SU-DHL-6 (cell line): ENCODE measurements at regions not wholly inside any gene's neighbourhood (a gene's known extent, or its start where the extent isn't known, plus 50 kb on each side); places are given as distances from the start of the nearest gene placed in this dataset.

Source experiments
- H2AFZ ChIP-seq: fragments of 200-600 bp; sonication (generic); 2 replicates; pipeline ENCODE4 v1.6.1; 2014; ENCODE audit warnings: low read depth, mild to moderate bottlenecking, moderate library complexity, mixed read lengths, antibody characterized with exemption, low read length; ENCODE audit not compliant: severe bottlenecking
- H3F3A ChIP-seq: fragments of 200-600 bp; shearing (Covaris generic); 2 replicates; pipeline ENCODE4 v1.6.0; 2016; ENCODE audit warnings: antibody characterized with exemption, mild to moderate bottlenecking; ENCODE audit not compliant: insufficient read depth
- H3K27ac ChIP-seq: fragments of 200-600 bp; sonication (generic); 2 replicates; pipeline ENCODE4 v1.5.1; 2016; ENCODE audit warnings: low read depth, mild to moderate bottlenecking, low read length, moderate library complexity, mixed read lengths
- H3K27me3 ChIP-seq: fragments of 200-600 bp; sonication (generic), shearing (Covaris generic); 2 replicates; pipeline ENCODE4 v1.6.0; 2014; ENCODE audit warnings: mild to moderate bottlenecking, low read length
- H3K36me3 ChIP-seq: fragments of 200-600 bp; sonication (generic); 2 replicates; pipeline ENCODE4 v1.6.1; 2014; ENCODE audit warnings: mild to moderate bottlenecking, low read length, mixed read lengths
- H3K4me2 ChIP-seq: fragments of 300-600, 200-600 bp; shearing (Covaris generic), sonication (generic); 2 replicates; pipeline ENCODE4 v1.6.0; 2014; ENCODE audit warnings: low read length, low read depth, mild to moderate bottlenecking; ENCODE audit not compliant: poor library complexity, severe bottlenecking
- H3K4me3 ChIP-seq: fragments of 200-600 bp; sonication (generic); 2 replicates; pipeline ENCODE4 v1.5.1; 2014; ENCODE audit warnings: antibody characterized with exemption, low read length, mild to moderate bottlenecking, mixed read lengths; ENCODE audit not compliant: insufficient read depth, poor library complexity, severe bottlenecking
- H3K79me2 ChIP-seq: fragments of 200-600 bp; sonication (generic); 2 replicates; pipeline ENCODE4 v1.6.1; 2014; ENCODE audit warnings: mild to moderate bottlenecking, low read length, moderate library complexity; ENCODE audit not compliant: insufficient read depth
- H3K9ac ChIP-seq: fragments of 200-600 bp; sonication (generic); 2 replicates; pipeline ENCODE4 v1.7.0; 2014; ENCODE audit warnings: mild to moderate bottlenecking, low read length
- H3K9me2 ChIP-seq: fragments of 200-600 bp; sonication (generic); replicated peaks from 2 replicates; pipeline ENCODE4 v1.6.1; 2014; ENCODE audit warnings: low read length; ENCODE audit not compliant: insufficient read depth
- H3K9me3 ChIP-seq: fragments of 200-600 bp; sonication (generic); 2 replicates; pipeline ENCODE4 v1.6.1; 2014; ENCODE audit warnings: low read length, mixed read lengths; ENCODE audit not compliant: insufficient read depth
- H4K20me1 ChIP-seq: fragments of 200-600 bp; sonication (generic); 2 replicates; pipeline ENCODE4 v1.6.1; 2014; ENCODE audit warnings: low read depth, mild to moderate bottlenecking, antibody characterized with exemption, low read length, moderate library complexity, mixed read lengths
- EZH2phosphoT487 ChIP-seq: fragments of 200-600 bp; sonication (generic), shearing (Covaris generic); conservative IDR thresholded peaks from 2 replicates; pipeline ENCODE4 v1.6.1; 2018; ENCODE audit warnings: mild to moderate bottlenecking, antibody characterized with exemption, low read length, moderate library complexity, mixed read lengths
- TF ChIP-seq, protein P1 (sequence below): fragments of 200-600 bp; sonication (generic); IDR thresholded peaks from one replicate; pipeline ENCODE4 v1.5.1; 2017; ENCODE audit warnings: antibody characterized with exemption, mild to moderate bottlenecking, low read length, moderate library complexity; ENCODE audit not compliant: insufficient read depth, poor library complexity, severe bottlenecking

DNA sequence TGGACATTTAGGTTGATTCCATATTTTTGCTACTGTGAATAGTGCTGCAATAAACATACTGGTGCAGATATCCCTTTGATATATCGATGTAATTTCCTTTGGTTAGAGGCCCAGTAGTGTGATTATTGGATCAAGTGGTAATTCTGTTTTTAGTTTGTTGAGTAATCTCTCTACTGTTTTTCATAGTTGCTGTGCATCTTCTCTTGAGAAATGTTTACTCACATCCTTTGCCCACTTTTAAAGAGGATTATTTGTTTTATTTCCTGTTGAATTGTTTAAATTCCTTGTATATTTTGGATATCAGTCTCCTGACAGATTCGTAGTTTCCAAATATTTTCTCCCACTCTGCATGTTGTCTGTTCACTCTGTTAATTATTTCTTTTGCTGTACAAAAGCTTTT lies 352.6 kb upstream of the TARS1 start:
- Histone ChIP-seq H3K36me3 (no peaks in the 10 kb centered on the region), H3F3A (no peaks in the 10 kb centered on the region), H3K4me3 (no peak overlapping the region), H3K27ac (no peak overlapping the region), H4K20me1 (no peaks in the 10 kb centered on the region), H3K9me3 (no peaks in the 10 kb centered on the region), H3K9ac (no peak overlapping the region), H3K27me3 (no peaks in the 10 kb centered on the region), H3K79me2 (no peaks in the 10 kb centered on the region), H2AFZ (no peak overlapping the region), H3K4me2 (no peak overlapping the region), H3K9me2 (no peaks in the 10 kb centered on the region)
- TF ChIP-seq, protein P1, sequence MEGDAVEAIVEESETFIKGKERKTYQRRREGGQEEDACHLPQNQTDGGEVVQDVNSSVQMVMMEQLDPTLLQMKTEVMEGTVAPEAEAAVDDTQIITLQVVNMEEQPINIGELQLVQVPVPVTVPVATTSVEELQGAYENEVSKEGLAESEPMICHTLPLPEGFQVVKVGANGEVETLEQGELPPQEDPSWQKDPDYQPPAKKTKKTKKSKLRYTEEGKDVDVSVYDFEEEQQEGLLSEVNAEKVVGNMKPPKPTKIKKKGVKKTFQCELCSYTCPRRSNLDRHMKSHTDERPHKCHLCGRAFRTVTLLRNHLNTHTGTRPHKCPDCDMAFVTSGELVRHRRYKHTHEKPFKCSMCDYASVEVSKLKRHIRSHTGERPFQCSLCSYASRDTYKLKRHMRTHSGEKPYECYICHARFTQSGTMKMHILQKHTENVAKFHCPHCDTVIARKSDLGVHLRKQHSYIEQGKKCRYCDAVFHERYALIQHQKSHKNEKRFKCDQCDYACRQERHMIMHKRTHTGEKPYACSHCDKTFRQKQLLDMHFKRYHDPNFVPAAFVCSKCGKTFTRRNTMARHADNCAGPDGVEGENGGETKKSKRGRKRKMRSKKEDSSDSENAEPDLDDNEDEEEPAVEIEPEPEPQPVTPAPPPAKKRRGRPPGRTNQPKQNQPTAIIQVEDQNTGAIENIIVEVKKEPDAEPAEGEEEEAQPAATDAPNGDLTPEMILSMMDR = no peak
- no peak for TF ChIP-seq EZH2phosphoT487

DNA sequence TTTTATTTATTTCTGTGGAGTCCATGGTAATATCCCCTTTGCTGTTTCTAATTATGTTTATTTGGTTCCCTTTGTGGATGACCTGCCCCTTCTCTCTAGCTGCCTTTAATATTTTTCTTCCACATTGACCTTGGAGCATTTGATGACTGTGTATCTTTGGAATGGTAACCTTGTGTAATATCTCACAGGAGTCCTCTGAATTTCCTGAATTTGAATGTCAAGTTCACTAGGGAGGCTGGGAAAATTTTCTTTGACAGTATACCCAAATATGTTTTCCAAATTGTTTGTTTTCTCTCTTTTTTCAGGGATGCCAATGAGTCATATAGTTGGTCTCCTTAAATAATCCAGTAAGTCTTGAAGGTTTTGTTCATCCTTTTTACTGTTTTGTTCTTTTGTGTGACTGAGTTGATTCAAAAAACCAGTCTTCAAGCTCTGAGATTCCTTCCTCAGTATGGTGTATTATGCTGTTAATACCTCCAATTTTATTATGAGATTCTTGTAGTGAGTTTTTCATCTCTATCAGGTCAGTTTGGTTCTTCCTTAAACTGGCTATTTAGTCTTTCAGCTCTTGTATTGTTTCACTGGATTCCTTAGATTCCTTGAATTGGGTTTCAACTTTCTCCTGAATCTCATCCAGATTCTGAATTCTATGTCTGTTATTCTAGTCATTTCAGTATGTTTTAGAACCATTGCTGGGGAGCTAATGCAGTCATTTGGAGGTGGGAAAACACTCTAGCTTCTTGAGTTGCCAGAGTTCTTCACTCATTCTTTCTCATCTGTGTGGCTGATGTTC lies 349.0 kb upstream of the TARS1 start:
- no peak for TF ChIP-seq EZH2phosphoT487
- TF ChIP-seq, protein P1 = no peak
- H3K36me3 ChIP-seq = no peaks in the 10 kb centered on the region
- no peaks in the 10 kb centered on the region for H3F3A ChIP-seq
- no peaks in the 10 kb centered on the region for H3K79me2 ChIP-seq
- H3K27me3 ChIP-seq = no peaks in the 10 kb centered on the region
- H3K9me2 ChIP-seq = no peaks in the 10 kb centered on the region
- H3K4me2 ChIP-seq = no peak overlapping the region
- no peaks in the 10 kb centered on the region for H4K20me1 ChIP-seq
- H3K9me3 ChIP-seq = no peaks in the 10 kb centered on the region
- no peak overlapping the region for H3K9ac ChIP-seq
- H3K27ac ChIP-seq = no peak overlapping the region
- H2AFZ ChIP-seq = no peak overlapping the region
- no peak overlapping the region for H3K4me3 ChIP-seq

DNA sequence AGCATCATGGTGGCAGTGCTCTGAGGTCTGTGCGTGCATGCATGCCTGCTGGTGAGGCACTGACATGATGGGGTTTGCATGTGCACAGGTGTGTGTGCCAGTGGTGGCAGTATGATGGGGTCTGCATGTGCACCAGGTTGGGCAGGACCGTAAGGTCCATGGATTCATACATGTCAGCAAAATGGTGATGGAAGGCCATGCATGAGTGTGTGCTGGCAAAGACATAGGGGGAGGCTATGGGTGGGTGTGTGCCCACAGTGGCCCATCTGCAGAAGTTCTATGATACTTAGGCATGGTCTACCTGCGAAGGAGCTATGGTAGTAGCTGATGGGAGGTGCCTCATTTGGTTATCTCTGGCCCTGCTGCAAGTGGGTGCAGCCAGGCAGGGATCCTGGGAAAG lies 348.0 kb upstream of the TARS1 start:
- Histone ChIP-seq H2AFZ (no peak overlapping the region), H3K9me2 (no peaks in the 10 kb centered on the region), H3K9me3 (no peaks in the 10 kb centered on the region), H4K20me1 (no peaks in the 10 kb centered on the region), H3K27me3 (no peaks in the 10 kb centered on the region), H3K36me3 (no peaks in the 10 kb centered on the region), H3K27ac (no peak overlapping the region), H3K79me2 (no peaks in the 10 kb centered on the region), H3K9ac (no peak overlapping the region), H3K4me3 (no peak overlapping the region), H3F3A (no peaks in the 10 kb centered on the region), H3K4me2 (no peak overlapping the region)
- no peak for TF ChIP-seq EZH2phosphoT487
- TF ChIP-seq, protein P1 = no peak
